Right lobe of liver (tissue), 4 donors: ENCODE measurements at regions not wholly inside any gene's neighbourhood (a gene's known extent, or its start where the extent isn't known, plus 50 kb on each side); places are given as distances from the start of the nearest gene placed in this dataset.

ENCODE experiments used
- CTCF ChIP-seq, 4 donors: fragments of 200-600 bp in 3 of 4; fragments of 450-650 bp in 1 of 4; IDR thresholded peaks; one replicate each; pipeline versions ENCODE4 v1.5.1 to v1.8.0; 2016 to 2022; ENCODE audit warnings: antibody characterized with exemption in 4 of 4, mild to moderate bottlenecking in 2 of 4
- POLR2A ChIP-seq: fragments of 450-650 bp; IDR thresholded peaks from one replicate; pipeline ENCODE4 v1.6.1; 2017; ENCODE audit warnings: antibody characterized with exemption, mild to moderate bottlenecking
- donor health status: DM: no; HTN: no; CAD: no.
- donor health status: DM: no; HTN: no; CAD: no.
- donor health status: DM: no; HTN: yes; CAD: no.

GRCh38 chr11:119794141-119794665 lies 65.2 kb upstream of the NECTIN1 start:
- TF ChIP-seq CTCF (IDR thresholded peaks at IDR 0.05) (no peak), POLR2A (no peak)
